Astrocyte (in vitro differentiated cells and primary cell): ENCODE measurements at regions not wholly inside any gene's neighbourhood (a gene's known extent, or its start where the extent isn't known, plus 50 kb on each side); places are given as distances from the start of the nearest gene placed in this dataset.

ENCODE experiments used
- DNase-seq: peaks from one replicate; pipeline ENCODE4 v3.0.0-alpha.2; 2010; ENCODE audit warnings: low read depth
- FAIRE-seq: peaks from 2 replicates; lab custom pipeline; 2011; peaks lifted over from hg19 to GRCh38; lab: Jason Lieb, UNC
- H2AFZ ChIP-seq: 2 replicates; pipeline ENCODE4 v1.6.0; 2012; ENCODE audit warnings: low read depth, low read length, inconsistent platforms
- H3K27ac ChIP-seq: 2 replicates; pipeline ENCODE4 v1.5.1; 2011; ENCODE audit warnings: low read depth, low read length, inconsistent platforms
- H3K27me3 ChIP-seq: 2 replicates; pipeline ENCODE4 v1.6.0; 2011; ENCODE audit warnings: low read length, inconsistent platforms; ENCODE audit not compliant: insufficient read depth
- H3K36me3 ChIP-seq: 2 replicates; pipeline ENCODE4 v1.5.1; 2011; ENCODE audit warnings: low read length, inconsistent platforms; ENCODE audit not compliant: insufficient read depth
- H3K4me1 ChIP-seq: 2 replicates; pipeline ENCODE4 v1.5.1; 2011; ENCODE audit warnings: low read length, inconsistent platforms; ENCODE audit not compliant: insufficient read depth
- H3K4me2 ChIP-seq: 2 replicates; pipeline ENCODE4 v1.6.0; 2012; ENCODE audit warnings: low read length, inconsistent platforms
- H3K4me3 ChIP-seq: 2 replicates; pipeline ENCODE4 v1.5.1; 2011; ENCODE audit warnings: low read depth, mild to moderate bottlenecking, low read length, inconsistent platforms; ENCODE audit not compliant: insufficient read depth
- H3K79me2 ChIP-seq: 2 replicates; pipeline ENCODE4 v1.6.0; 2012; ENCODE audit warnings: mild to moderate bottlenecking, low read length, inconsistent platforms; ENCODE audit not compliant: insufficient read depth
- H3K9ac ChIP-seq: 2 replicates; pipeline ENCODE4 v1.6.0; 2012; ENCODE audit warnings: mild to moderate bottlenecking, low read length, inconsistent platforms
- H3K9me3 ChIP-seq: 2 replicates; pipeline ENCODE4 v1.5.1; 2012; ENCODE audit warnings: low read depth, mild to moderate bottlenecking, low read length, inconsistent platforms; ENCODE audit not compliant: insufficient read depth
- H4K20me1 ChIP-seq: 2 replicates; pipeline ENCODE4 v1.6.0; 2012; ENCODE audit warnings: low read length, inconsistent platforms; ENCODE audit not compliant: insufficient read depth
- H3K27ac Mint-ChIP-seq: one replicate; pipeline ENCODE4 v1.8.0; 2021; ENCODE audit warnings: mild to moderate bottlenecking, mixed read lengths; ENCODE audit not compliant: unreplicated experiment
- H3K27me3 Mint-ChIP-seq: one replicate; pipeline ENCODE4 v1.8.0; 2021; ENCODE audit warnings: low read depth, mixed read lengths; ENCODE audit not compliant: unreplicated experiment
- H3K36me3 Mint-ChIP-seq: one replicate; pipeline ENCODE4 v1.8.0; 2021; ENCODE audit warnings: low read depth, mixed read lengths; ENCODE audit not compliant: unreplicated experiment
- H3K4me1 Mint-ChIP-seq: one replicate; pipeline ENCODE4 v1.8.0; 2021; ENCODE audit warnings: low read depth, mixed read lengths; ENCODE audit not compliant: unreplicated experiment
- H3K4me3 Mint-ChIP-seq: one replicate; pipeline ENCODE4 v1.8.0; 2021; ENCODE audit warnings: mild to moderate bottlenecking, moderate library complexity, mixed read lengths; ENCODE audit not compliant: unreplicated experiment
- H3K9me3 Mint-ChIP-seq: one replicate; pipeline ENCODE4 v1.8.0; 2021; ENCODE audit warnings: mild to moderate bottlenecking, mixed read lengths; ENCODE audit not compliant: unreplicated experiment
- CTCF ChIP-seq: IDR thresholded peaks from 2 replicates; pipeline ENCODE4 v1.5.1; 2011; ENCODE audit warnings: low read depth, mild to moderate bottlenecking, inconsistent platforms, low read length, moderate library complexity; ENCODE audit not compliant: insufficient read depth
- EZH2 ChIP-seq: IDR thresholded peaks from 2 replicates; pipeline ENCODE4 v1.6.1; 2012; ENCODE audit warnings: mild to moderate bottlenecking, low read length, inconsistent platforms; ENCODE audit not compliant: insufficient read depth

- H3K79me2 ChIP-seq: no peaks in the 10 kb centered on the region
- DNase-seq (no peak), FAIRE-seq (no peak)
- H3K36me3 ChIP-seq: no peaks in the 10 kb centered on the region
- H3K4me1 Mint-ChIP-seq: peaks cover 9% of the 10 kb centered on the region
- H3K27ac Mint-ChIP-seq: no peak overlapping the region
- H4K20me1 ChIP-seq: no peaks in the 10 kb centered on the region
- no peaks in the 10 kb centered on the region for H3K27me3 Mint-ChIP-seq
- no peak overlapping the region for H3K4me2 ChIP-seq
- peaks cover 3% of the 10 kb centered on the region for H3K9me3 Mint-ChIP-seq
- H3K4me1 ChIP-seq: no peaks in the 10 kb centered on the region
- no peaks in the 10 kb centered on the region for H3K9me3 ChIP-seq
- TF ChIP-seq EZH2 (no peak), CTCF (no peak)
- peaks cover 2% of the 10 kb centered on the region for H3K36me3 Mint-ChIP-seq
- H3K27me3 ChIP-seq: no peaks in the 10 kb centered on the region
- no peak overlapping the region for H3K4me3 Mint-ChIP-seq
- no peak overlapping the region for H2AFZ ChIP-seq
- H3K4me3 ChIP-seq: no peak overlapping the region
- H3K9ac ChIP-seq: no peak overlapping the region
- H3K27ac ChIP-seq: no peak overlapping the region
Observed at GRCh38 chr5:166786178-166786577, 1505.3 kb upstream of the WWC1 start.

GRCh38 chr5:166786889-166787288 lies 1504.6 kb upstream of the WWC1 start:
- Histone ChIP-seq H2AFZ (no peak overlapping the region), H3K9me3 (no peaks in the 10 kb centered on the region), H3K27ac (no peak overlapping the region), H3K79me2 (no peaks in the 10 kb centered on the region), H3K27me3 (no peaks in the 10 kb centered on the region), H3K36me3 (no peaks in the 10 kb centered on the region), H3K4me3 (no peak overlapping the region), H3K4me2 (no peak overlapping the region), H3K9ac (no peak overlapping the region), H3K4me1 (no peaks in the 10 kb centered on the region), H4K20me1 (no peaks in the 10 kb centered on the region)
- FAIRE-seq: no peak
- peaks cover 3% of the 10 kb centered on the region for H3K9me3 Mint-ChIP-seq
- no peak for DNase-seq
- H3K27ac Mint-ChIP-seq: peak overlapping the region; percentile 2
- H3K4me3 Mint-ChIP-seq: no peak overlapping the region
- TF ChIP-seq CTCF (no peak), EZH2 (no peak)
- H3K27me3 Mint-ChIP-seq: no peaks in the 10 kb centered on the region
- H3K4me1 Mint-ChIP-seq: peaks cover 9% of the 10 kb centered on the region
- H3K36me3 Mint-ChIP-seq: peaks cover 2% of the 10 kb centered on the region

- H3K36me3 Mint-ChIP-seq: peaks cover 2% of the 10 kb centered on the region
- H3K27ac Mint-ChIP-seq: no peak overlapping the region
- FAIRE-seq (no peak), DNase-seq (no peak)
- H3K9me3 Mint-ChIP-seq: peaks cover 3% of the 10 kb centered on the region
- H3K27ac ChIP-seq: no peak overlapping the region
- H3K27me3 ChIP-seq: no peaks in the 10 kb centered on the region
- no peak overlapping the region for H3K9ac ChIP-seq
- H3K4me1 ChIP-seq: no peaks in the 10 kb centered on the region
- H3K4me1 Mint-ChIP-seq: peaks cover 9% of the 10 kb centered on the region
- no peak overlapping the region for H3K4me3 ChIP-seq
- no peaks in the 10 kb centered on the region for H3K79me2 ChIP-seq
- H3K9me3 ChIP-seq: no peaks in the 10 kb centered on the region
- H3K36me3 ChIP-seq: no peaks in the 10 kb centered on the region
- TF ChIP-seq EZH2 (no peak), CTCF (no peak)
- H2AFZ ChIP-seq: no peak overlapping the region
- no peak overlapping the region for H3K4me3 Mint-ChIP-seq
- H3K27me3 Mint-ChIP-seq: no peaks in the 10 kb centered on the region
- no peak overlapping the region for H3K4me2 ChIP-seq
- H4K20me1 ChIP-seq: no peaks in the 10 kb centered on the region
Observed at GRCh38 chr5:166788050-166788449, 1503.4 kb upstream of the WWC1 start.
